Astrocyte of the spinal cord (primary cell): ENCODE measurements at regions not wholly inside any gene's neighbourhood (a gene's known extent, or its start where the extent isn't known, plus 50 kb on each side); places are given as distances from the start of the nearest gene placed in this dataset.
A peak's percentile ranks its signal among the peaks of the same experiment; 100 is the strongest.
"Not testable (repeated sequence)": the region's sequence is repeated elsewhere in the genome, so short reads cannot be mapped to it uniquely, and the experiment has no call there.

Experiments
- DNase-seq: peaks from one replicate; pipeline ENCODE4 v3.0.0; 2011; ENCODE audit warnings: low read depth, low spot score
- H3K4me3 ChIP-seq: 2 replicates; pipeline ENCODE4 v1.5.1; 2011; ENCODE audit warnings: low read depth, mild to moderate bottlenecking, low read length, moderate library complexity
- in situ Hi-C: cut with HindIII; loops from 2 replicates; pipeline ENCODE4 v1.10.0; 2017; ENCODE audit warnings: low sequenced_read_pairs
- TF ChIP-seq, protein P1 (sequence below): IDR thresholded peaks from 2 replicates; pipeline ENCODE4 v1.5.1; 2012; ENCODE audit warnings: low read depth, mild to moderate bottlenecking, low read length, inconsistent platforms

DNA sequence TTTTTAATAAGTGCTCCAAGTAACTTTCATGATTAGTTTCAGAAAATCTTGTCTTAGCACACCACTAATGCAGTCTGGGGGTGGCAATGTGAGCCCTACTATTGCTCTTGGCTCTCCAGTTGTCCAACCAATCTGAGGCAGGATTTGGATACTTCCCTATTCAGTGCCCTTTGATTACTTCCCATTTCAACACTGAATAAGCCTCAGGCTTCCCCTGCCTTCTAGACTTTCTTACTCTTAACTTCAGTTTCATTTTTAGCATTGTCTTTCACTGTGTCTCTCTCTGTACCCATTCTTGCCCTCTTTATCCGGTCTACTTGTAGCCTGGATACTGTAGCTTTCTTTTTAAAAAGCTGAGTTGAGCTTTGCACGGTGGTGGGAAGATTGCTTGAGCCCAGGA lies 186.1 kb downstream of the C9orf152 start:
- in situ Hi-C loops, result no loop called here
- no peak for DNase-seq
- TF ChIP-seq, protein P1, sequence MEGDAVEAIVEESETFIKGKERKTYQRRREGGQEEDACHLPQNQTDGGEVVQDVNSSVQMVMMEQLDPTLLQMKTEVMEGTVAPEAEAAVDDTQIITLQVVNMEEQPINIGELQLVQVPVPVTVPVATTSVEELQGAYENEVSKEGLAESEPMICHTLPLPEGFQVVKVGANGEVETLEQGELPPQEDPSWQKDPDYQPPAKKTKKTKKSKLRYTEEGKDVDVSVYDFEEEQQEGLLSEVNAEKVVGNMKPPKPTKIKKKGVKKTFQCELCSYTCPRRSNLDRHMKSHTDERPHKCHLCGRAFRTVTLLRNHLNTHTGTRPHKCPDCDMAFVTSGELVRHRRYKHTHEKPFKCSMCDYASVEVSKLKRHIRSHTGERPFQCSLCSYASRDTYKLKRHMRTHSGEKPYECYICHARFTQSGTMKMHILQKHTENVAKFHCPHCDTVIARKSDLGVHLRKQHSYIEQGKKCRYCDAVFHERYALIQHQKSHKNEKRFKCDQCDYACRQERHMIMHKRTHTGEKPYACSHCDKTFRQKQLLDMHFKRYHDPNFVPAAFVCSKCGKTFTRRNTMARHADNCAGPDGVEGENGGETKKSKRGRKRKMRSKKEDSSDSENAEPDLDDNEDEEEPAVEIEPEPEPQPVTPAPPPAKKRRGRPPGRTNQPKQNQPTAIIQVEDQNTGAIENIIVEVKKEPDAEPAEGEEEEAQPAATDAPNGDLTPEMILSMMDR, result no peak
- no peak overlapping the region for H3K4me3 ChIP-seq

DNA sequence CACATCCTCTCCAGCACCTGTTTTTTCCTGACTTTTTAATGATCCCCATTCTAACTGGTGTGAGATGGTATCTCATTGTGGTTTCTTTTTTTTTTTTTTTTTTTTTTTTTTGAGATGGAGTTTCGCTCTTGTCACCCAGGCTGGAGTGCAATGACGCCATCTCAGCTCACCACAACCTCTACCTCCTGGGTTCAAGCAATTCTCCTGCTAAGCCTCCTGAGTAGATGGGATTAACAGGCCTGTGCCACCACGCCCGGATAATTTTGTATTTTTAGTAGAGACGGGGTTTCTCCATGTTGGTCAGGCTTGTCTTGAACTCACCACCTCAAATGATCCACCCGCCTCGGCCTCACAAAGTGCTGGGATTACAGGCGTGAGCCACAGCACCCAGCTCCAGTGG lies 184.7 kb downstream of the C9orf152 start:
- DNase-seq, H3K4me3 ChIP-seq, in situ Hi-C loops: not testable (repeated sequence)

DNA sequence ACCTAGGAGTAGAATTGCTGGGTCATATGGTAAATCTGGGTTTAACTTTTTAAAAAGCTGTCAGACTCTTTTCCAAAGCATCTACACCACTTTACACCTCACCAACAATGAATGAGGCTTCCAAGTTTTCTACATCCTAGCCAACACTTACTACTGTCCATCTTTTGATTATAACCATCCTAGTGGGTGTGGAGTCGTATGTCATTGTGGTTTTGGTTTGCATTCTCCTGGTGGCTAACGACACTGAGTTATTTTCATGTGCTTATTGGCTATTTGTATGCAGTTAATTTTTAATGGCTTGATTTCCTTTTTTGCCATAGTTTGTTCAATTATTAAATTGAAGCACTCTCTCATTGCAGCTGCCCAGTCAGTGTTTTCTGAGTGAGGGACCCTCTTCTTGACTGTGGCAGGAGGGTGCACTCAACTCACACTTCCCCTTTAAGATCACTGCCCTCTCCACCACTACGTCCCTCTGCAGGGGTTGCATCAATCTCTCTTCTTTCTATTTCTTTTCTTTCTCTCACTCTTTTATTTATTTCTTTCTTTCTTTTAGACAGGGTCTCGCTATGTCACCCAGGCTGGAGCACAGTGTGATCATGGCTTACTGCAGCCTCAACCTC lies 182.3 kb downstream of the C9orf152 start:
- in situ Hi-C loops, result no loop called here
- DNase-seq, result no peak
- TF ChIP-seq, protein P1, result no peak
- H3K4me3 ChIP-seq, result no peak overlapping the region

DNA sequence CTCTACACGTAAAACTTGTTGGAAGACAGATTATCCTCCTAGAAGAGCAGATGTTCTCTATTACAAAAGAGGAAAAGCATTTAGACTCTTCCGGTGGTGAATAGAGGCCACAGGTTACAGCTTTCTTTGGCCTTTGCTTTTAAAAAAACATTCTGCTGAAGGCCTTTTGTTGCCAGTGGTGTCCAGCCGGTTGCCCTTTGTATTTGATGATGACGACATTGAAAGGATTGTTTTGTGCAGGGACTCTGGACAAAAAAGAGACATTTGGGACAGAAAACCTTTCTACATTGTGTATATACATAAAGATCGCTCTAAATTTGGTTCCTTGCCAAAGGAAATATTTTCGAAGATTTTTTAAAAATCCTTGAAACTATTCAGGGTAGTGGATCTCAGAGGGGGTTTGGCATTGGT lies 180.3 kb downstream of the C9orf152 start:
- no peak overlapping the region for H3K4me3 ChIP-seq
- in situ Hi-C loops, result no loop called here
- TF ChIP-seq, protein P1, result no peak
- DNase-seq, result peak; percentile 90

DNA sequence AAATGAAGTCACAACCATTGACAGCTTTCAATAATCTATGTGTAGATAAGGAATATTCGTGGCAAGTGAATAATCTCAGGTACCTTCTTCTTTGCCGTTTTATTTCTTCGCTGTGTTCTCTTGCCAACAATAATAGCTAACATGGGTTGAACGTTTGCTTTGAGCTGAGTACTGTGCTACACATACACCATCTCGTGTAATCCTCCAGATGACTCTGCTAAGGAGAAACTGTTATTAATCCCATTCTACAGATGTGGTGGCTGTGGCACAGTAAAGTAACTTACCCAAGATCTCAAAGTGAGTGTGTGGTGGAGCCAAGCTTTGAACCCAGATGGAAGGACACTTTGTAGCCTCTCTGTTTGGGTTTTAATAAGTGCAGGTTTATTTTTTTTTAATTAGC lies 179.7 kb downstream of the C9orf152 start:
- peak; percentile 38 for DNase-seq
- in situ Hi-C loops, result no loop called here
- no peak overlapping the region for H3K4me3 ChIP-seq
- TF ChIP-seq, protein P1, result no peak

DNA sequence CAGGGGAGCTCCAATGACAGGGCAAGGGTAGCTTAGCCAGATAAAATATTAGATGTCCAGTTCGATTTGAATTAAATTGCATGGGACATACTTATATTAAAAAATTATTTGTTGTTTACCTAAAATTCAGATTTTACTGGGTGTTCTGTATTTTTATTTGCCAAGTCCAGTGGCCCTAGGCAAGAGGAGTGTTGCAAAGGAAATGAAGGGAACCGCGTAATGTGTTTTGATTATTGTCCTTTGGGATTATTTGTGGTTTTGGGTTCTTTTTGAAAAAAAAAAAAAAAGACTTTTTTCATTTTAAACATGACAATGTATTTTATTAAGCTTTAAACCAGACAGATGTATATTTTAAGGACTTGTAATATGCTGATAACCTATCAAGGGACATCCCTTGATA lies 179.3 kb downstream of the C9orf152 start:
- in situ Hi-C loops, result no loop called here
- no peak overlapping the region for H3K4me3 ChIP-seq
- DNase-seq, result no peak
- TF ChIP-seq, protein P1, result no peak

DNA sequence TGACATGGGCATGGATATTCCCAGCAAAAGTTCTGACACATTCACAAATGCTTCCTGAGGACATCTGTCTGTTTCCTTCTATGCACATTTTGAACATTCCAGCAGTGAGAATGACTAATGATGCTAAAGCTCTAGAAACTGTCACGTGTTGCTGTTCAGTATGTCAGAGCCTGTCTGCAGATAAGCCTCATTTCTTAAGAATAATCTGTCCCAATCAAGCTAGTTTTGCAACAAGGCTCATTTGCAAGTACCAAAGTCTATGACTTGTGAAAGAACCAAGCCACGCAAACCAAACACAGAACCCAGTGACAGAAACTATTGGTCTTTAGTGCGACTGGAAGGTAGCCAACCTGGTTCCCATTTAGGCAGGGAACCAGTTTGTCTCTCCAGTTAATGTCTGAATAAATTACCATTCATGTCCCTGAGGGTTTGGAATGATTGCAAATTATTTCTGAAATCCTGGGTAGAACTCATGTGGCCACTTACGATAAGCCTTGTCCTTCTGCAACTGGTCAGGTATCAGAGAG lies 178.5 kb downstream of the C9orf152 start:
- DNase-seq, result peak; percentile 75
- in situ Hi-C loops, result no loop called here
- TF ChIP-seq, protein P1, result no peak
- H3K4me3 ChIP-seq, result no peak overlapping the region
